GM21619 (cell line): ENCODE measurements at regions not wholly inside any gene's neighbourhood (a gene's known extent, or its start where the extent isn't known, plus 50 kb on each side); places are given as distances from the start of the nearest gene placed in this dataset.

Experiments used
- ATAC-seq: cut with Tn5 transposase; IDR thresholded peaks from one replicate; pipeline ENCODE4 v1.9.1; 2021; ENCODE audit not compliant: unreplicated experiment

DNA sequence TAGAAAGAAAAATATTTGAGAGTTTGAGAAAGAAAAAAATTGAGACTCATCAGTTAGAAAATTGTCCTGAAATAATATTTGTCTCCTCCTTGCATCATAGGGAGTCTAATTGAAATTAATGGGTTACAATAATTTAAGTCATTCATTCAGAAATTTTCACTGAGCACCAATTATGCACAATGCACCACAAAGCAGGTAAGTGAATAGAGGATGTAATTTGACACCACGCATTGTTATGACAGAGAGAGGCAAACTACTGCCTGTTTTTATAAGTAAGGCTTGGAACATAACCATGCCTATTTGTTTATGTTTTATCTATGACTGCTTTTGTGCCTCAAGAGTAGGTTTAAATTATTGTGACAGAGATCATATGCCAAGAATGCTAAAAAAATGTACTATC is 537.9 kb upstream of the FAT3 start:
- ATAC-seq: no peak

DNA sequence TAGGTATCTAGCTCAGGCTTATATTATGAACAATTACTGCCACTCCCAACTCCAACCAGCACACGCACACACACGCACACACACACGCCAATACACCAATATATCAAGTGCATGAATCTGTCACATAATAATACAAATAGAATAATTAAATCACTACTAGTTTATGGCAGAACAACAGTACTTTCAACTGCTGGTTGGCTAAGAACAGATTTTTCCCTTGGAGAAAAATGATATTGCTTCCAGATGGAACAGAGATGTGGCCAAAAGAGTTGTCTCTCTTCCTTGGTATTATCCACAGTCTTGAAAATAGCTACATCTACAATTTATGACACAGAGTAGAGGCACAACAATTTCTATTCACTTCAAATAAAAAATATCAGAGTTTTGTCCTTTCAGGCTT is 538.3 kb upstream of the FAT3 start:
- ATAC-seq: no peak

DNA sequence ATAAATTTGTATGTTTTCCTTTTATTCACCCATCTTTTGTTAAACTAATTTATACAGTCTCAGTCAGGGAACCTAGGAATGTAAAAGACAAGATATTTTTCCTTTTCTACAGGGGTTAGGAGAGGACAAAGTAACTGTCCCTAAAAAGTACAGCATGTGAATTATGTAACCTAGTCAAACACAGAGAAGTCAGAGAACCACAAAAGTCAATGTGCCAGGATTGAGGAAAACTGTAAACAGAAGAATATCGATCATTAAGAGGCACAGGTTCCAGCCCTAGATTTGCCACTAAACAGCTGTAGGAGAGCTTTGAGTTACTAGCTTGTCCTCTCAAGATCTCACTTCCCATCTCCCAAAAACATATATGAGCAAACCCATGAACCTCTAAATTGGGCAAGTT is 550.9 kb upstream of the FAT3 start:
- no peak for ATAC-seq

DNA sequence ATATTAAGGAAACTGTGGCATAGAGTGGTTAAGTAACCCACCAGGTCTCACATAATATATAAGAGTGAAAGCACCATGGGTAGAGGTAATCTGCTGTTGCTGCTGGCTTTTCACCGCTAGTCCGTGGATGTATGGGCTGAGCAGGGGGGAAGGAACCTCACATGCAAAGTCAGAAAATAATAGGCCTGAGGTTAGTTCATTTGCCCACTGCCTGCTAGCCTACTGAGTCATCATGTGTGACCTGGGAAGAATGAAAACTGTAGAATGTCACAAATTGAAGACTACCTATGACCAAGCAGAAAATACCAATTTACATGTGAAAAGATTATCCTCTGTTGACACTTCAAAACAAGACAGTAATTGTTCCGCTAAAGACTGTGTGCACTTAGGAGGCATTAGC is 560.1 kb upstream of the FAT3 start:
- ATAC-seq: no peak

DNA sequence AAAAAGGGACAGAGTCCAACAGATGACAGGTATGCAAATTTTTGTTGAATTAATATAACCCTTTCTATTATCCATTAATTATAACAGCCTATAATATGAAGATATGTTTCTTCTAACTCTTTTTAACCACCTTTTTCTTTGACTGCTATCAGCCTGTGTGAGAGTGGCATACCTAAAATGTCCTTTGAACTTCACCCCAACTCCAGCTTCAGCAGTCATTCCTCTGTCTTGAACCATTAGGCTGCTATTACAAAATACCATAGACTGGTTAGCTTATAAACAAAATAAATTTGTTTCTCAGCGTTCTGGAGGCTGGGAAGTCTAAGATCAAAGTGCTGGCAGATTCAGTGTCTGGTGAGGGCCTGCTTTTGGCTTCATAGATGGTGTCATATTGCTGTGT is 564.6 kb upstream of the FAT3 start:
- no peak for ATAC-seq

DNA sequence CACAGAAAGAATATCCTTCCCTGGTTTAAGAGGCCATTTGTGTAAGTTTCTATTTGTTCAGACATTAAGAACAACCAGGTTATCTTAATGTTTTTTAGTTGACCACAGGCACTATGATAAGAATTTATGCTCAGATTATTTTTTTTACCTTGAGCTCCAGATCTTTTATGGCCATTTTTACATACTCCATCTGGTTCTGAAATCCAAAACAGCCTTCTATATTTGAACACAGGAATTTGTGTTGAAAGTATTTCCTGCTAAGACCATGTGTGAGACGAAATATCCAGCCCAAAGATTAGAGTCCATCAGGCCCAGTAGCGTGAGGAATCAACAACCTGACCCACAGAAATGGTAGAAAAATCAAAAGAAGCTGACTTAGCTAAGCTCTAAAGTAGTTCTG is 569.9 kb upstream of the FAT3 start:
- ATAC-seq: no peak

DNA sequence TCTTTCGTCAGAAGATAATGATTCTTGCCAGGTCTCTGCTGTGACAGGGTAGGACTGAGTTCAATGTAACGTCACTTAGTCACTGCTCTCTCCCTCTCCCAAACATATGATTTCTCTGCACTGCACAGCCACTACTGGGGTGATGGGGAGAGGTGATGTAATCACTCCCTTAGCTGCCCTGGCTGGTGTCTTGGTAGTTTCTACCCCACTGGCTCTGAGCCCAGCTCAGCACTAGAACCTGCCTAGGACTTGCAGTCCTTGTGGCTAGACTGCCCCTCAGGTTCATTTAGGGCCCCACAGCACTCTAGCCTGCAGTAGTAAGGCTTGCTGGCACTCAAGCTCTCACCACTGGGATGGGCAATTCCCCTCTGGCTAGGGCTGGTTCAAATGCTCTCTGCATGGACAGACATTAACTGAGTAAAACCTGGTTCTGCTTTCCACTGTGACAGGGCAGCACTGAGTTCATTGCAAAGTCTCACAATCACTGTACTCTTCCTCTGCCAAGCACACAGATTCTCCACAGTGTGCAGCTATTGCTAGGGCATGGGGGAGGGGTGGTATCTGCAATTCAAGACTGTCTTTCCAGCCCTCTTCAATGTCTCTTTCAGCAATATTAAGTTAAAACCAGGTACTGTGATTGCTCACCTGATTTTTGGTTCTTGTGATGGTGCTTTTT is 571.4 kb upstream of the FAT3 start:
- ATAC-seq: no peak

DNA sequence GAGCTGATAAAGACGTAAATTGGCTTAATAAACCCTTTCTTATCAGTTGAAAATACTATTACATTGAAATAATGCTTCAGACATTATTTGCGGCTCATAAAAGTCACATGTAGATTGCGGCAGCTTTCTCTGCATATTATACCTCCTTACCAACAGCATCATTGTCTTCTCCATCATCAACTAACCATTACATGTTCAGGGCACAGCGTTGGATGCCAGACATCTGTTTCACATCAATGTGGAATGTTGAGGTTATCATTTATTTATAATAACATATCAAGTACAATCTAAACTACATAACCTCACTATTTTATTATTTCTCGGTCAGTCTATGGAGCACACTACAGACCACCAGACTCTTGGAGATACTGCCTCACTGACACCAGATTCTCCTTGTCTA is 573.8 kb upstream of the FAT3 start:
- no peak for ATAC-seq

DNA sequence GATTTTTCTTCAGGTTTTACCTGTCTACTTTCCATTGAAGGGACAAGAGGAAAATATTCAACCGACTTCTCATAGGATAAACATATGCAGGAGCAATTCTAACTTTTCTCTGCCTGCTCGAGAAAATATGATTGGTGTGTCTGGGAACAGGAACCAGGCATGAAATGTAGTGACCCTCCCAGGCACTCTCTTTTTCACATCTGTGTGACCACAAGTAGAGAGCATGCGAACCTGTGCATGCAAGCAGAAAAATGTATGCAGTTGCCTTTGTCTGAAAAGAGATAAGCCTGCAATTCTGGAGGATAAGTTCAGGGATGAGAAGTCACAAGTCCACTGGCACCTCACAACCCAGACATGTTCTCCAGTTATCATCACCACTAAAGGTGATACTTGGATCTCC is 583.5 kb upstream of the FAT3 start:
- ATAC-seq: no peak

DNA sequence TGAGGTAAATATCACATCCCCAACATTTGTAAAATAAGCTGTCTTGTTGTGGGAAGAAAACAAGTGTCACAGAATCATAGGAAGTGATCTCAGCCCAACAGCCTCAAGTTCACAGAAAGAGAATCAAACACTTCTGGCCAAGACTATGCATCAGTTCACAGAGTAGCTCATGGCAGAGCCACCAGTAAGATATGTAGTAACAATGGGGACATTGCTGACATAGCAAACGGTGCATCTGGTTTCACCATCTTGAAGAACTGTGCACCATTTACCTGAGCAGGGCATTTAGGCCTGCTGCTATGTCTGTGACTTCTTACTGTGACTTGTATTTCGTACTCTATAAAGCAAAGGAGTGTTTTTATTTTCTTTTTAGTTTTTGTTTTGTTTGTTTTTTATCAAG is 585.3 kb upstream of the FAT3 start:
- no peak for ATAC-seq

DNA sequence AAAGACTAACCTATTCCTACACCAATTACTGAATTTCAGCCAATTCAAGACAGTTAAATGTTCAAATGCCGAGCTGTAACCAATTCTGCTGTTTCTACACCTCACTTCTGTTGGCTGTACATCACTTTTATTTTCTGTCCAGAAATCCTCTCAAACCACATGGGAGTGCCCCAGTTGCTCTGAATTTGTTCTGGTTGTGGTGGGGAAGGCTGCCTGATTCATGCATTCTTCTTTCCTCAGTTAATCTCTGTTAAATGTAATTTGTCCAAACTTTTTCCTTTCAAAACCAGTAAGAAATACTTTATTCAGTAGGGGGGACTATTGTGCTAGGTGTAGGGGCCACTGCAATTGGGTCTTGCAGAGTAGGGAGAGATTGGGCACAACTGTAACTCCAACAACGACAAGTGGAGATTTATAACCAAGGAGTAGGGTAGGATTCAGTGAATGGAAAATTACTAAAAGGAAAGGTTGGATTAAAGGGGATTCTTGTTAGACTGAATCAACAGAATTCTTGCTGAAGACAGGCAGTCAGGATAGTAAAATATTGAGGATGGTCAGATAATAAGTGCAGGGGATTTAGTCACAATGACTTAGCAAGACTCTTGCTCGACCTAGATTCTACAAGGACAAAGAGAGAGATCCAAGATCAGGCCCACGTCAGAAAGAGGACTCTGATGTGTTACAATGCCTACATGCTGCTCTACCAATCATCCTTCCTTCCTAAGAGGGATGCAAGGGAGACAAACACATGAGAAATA is 593.5 kb upstream of the FAT3 start:
- no peak for ATAC-seq

DNA sequence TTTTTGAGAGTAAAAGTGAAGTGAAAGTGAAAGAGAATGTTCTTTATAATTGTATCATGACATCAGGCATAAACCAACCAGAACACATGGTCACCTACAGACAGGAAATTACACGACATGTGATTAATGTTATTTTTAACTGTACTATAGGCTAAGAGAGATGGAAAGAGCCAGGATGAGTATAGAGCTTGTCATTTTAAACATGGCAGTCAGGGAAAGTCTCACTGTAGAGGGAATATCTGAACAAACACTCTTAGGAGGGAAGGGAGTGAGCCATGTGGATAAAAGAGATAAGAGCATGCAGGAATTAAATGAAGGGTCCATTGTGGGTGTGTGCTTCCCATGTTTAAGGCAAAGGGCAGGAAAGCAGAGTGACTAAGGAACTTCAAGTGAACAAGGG is 599.1 kb upstream of the FAT3 start:
- ATAC-seq: no peak

DNA sequence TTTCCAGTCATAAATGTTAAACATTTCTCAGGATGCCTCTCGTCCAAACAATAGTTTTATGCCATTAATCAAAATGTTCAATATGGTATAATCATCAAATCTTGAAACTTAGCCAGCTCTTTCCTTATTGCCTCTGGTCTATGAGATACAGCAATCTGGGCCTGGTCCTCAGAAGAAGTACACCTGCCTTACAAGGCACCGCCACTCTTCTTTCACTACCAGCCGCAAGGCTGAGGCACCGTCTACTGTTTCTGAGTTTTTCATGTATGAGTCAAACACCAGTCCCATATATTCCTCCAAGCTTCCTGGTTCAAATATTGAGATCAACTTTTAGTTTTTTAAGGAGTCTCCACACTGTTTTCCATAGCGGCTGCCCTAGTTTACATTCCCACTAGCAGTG is 600.6 kb upstream of the FAT3 start:
- ATAC-seq: no peak

DNA sequence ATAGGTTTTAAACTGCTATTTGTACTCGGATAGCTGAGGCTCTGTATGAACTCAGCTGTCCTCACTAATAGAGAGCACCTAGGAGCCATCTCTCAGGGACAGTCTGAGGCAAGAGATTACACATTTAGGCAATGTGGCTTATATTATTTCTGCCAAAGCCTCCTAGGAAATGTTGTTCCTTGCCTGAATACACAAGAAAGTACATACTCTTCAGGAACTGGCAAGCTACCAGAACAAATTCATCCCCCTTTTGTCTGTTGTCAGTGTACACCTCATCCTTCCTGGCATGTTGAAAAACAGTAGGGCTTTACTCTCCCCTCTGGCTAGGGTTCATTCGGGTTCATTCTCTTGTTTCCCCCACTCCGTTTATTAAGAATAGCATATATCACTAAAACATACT is 615.9 kb upstream of the FAT3 start:
- no peak for ATAC-seq

DNA sequence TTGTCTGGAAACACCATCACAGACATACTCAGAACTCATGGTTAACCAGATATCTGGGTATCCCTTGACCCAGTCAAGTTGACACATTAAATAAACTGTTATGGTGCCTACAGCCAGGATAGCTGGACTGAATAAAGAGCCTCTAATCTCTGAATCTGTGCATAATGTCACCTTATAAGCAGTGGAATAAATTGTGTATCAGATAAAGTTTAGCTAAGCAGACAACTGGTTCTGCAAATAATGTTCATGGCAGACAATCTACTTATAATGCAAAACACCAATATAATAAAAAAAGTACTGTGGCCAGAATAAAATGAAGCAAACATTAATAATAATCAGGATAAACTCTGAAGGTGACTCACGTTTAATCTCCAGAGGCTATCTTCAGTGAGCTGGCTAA is 628.5 kb upstream of the FAT3 start:
- no peak for ATAC-seq

DNA sequence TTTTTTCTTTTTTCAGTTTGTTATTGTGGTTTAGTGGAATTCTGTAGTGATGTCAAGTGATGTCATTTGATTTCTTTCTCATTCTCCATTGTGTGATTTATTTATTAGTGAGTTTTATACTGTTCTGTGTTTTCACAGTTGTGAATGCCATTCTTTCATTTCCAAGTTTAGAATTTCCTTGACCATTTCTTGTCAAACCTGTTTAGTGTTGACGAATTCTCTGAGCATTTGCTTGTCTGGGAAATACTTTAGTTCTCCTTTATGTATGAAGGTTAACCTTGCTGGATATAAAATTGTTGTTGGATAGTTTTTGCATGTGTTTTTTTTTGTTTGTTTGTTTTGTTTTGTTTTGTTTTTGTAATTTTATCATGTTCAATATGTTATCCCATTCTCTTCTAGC is 633.6 kb upstream of the FAT3 start:
- ATAC-seq: no peak

DNA sequence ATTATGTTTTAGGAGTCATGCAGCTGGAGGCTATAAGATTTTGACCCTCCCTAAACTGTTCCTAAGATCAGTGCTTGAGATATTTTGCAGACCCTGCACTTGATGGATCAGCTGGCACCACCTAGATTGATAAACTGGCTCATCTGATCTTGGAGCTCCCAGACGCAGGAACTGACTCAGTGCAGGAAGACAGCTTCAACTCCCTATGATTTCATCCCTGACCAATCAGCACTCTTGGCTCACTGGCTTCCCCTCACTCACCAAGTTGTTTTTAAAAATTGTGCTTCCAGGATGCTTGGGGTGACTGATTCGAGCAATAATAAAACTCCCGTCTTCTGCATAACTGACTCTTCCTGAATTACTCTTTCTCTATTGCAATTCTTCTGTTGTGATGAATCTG is 637.5 kb upstream of the FAT3 start:
- no peak for ATAC-seq

DNA sequence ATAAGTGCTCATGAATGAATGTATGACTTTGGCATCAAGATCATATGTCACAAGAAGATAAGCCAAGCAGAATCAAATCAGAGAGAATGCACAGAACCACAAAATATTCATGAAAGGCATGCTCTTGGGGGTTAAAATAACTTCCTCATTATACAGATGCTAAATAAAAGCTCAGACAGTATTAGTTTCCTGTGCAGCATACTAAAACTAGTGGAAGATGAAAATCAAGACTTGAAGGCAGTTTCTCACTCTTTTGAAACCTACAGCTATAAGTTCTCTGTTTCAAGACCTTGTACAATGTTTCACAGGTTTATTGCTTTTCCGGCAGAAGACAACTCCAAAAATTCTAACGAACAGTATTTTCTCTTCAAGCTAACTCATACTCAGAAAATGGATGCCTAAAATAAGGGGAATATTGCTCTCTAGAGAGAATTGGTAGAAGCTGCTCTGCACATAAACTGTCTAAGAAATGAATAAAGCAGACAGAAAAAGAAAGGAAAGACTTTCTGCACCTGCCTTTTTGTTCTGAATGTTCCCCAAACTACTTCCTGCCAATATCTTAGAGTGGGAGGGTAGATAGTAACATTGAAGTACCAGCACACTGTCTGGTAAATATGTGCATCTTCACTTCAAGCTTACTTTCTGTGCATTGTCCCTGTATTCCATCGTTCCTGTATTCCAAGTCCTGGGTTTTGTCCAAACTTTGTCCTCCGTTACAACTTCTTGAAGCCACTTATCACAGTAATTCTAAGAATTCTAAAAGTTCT is 639.4 kb upstream of the FAT3 start:
- ATAC-seq: no peak

DNA sequence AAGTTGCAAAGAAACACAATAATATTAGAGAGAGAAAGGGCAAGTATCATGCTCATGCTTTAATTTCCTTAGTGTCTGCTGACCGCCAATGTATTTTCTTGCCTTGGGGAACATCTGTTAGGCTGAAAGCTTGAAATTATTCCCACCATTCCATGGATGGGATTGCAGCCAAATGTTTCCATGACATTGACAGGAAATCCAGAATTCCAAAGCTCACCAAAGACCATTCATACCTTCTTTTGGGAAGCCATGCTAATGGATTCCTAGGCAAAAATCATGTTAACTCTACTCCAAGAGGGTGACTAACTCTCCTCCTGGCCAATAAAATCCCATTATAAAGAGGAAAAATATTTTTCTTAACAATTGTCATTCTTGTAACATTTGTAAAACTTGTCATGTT is 661.4 kb upstream of the FAT3 start:
- ATAC-seq: no peak

DNA sequence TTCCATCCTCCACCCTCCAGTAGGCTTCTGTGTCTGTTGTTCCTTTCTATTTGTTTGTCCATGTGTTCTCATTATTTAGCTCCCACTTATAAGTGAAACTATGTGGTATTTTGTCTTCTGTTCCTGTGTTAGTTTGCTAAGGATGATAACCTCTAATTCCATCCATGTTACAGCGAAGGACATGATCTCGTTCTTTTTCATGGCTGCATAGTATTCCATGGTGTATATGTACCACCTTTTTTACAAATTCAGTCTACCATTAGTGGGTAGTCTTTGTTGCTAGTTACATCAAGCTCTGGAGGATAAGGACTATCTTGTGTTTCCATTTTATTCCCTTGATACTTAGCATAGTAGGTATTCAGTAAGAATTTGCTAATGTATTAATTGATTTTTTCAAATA is 664.2 kb upstream of the FAT3 start:
- ATAC-seq: no peak

DNA sequence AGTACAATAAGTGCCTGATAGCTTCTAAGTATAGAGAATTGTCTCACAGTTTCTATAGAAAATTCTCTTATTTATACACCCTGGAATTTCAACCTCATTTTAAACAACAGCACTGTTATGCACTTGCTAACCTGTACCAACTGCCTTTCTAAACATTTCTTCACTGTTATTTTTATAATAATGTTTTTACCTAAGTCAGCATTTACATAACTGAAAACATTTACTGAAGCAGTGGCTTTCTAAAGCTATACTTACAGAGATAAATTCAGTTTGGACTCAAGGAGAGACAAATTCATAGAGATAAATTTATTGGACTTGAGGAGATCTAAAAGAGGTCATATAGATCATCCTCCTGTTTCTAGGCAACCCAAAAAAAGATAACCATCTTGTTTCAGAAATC is 686.6 kb upstream of the FAT3 start:
- no peak for ATAC-seq

DNA sequence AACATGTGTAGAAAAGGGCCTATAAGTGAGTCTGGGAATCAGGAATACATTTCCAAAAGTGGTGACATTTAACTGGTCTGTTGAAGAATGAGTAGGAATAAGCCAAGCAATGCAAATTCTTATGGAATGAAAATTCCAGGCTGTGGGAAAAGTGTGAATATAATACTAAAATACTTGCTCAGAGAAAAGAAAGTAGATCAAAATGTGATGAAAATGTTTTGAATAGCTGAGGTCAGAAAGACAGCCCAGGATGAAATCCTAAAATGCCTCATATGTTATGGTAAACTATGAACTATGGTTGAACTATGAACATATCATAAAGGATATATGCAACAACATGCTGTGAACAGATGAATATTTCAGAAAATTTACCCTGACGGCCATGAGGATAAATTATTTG is 688.3 kb upstream of the FAT3 start:
- ATAC-seq: no peak
